Fibroblast of skin of right biceps (primary cell): ENCODE measurements at regions not wholly inside any gene's neighbourhood (a gene's known extent, or its start where the extent isn't known, plus 50 kb on each side); places are given as distances from the start of the nearest gene placed in this dataset.

ENCODE experiments used
- DNase-seq: peaks from one replicate; pipeline ENCODE4 v3.0.0-alpha.2; 2013

DNA sequence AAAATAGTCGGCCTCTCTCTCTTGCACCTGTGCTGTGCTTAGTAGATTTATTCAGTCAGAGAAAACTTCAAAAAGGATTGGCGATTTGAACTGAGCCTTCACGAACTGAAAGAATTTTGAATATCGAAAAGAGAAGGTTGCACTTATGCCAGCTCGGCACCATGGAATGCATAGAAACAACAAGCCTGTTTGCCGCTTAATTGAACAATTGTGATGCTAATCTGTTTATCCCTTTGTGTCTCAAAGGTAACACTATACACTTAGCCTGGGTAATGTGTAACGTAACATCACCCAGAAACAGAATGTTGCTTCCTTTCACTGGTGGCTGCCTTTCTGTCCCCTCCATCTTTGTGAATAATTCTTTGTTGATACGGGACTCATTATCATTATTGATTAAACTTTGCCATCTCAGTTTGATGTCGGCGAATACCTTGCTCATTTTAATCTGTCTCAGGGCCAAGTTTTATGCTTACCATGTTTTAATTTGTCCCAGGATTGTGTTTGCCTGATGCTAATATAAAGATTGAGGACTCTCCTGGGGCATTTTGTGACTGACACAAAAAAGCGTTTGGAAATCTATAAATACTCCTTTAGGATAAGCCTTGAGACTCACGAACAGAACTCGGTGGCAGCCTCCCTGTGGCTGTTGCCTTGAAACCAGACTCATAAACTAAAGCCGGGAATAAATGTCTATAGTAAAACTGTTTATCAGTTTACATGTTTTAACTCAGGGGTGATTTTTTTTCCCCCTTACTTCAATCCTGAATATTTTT lies 400.5 kb downstream of the RAPGEF2 start:
- DNase-seq = no peak

DNA sequence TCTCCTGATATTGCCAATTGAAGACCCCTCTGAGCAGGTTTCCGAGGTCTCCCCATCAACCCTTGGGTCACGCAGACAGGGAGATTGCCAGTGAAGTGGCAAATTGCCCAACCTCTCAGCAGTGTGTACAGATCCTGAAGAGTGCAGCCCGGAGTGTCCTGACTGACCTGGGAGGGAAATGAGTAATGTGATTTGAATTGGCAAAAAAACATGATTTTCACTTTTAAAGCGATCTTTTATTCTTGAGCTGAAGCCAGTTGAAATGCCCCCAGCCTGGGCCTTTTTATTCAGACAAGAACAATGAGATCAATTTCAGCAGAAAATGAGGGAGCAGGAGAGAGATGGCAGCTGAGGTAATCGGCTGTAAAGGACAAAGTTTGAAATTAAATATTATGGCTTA lies 401.8 kb downstream of the RAPGEF2 start:
- DNase-seq = peak; percentile 49

DNA sequence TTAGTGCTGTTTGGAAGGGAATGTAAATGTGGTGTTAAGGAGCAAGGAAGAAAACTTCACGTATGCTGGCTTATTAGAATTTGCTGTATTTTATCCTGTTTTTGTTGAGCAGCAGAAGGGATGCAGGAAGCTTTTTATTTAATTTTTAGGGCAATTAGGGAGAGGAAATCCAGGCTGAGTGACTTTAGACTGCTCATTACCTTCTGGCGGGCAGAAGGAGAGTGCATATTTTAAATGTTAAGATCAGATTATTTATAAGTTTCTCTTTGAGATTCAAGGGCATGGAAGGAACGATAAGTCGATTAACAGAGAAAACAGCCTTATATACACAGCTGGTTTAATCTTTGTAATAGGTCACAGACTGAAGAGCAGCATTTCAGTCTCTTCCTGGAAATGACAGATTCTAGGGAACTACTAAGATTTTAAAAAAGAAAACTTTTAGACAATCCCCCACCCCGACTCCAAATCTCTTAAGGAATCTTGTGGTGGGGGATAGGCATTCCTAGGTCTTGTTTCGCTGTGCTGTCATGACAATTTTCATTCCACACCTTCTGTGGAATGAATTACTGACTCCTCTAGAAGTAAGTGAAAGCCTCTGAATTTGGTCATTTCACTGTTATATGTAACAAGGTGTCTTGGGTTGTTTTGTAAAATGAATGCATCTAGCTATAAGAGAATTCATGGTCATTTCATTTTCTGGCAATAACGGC lies 402.5 kb downstream of the RAPGEF2 start:
- peak; percentile 52 for DNase-seq

DNA sequence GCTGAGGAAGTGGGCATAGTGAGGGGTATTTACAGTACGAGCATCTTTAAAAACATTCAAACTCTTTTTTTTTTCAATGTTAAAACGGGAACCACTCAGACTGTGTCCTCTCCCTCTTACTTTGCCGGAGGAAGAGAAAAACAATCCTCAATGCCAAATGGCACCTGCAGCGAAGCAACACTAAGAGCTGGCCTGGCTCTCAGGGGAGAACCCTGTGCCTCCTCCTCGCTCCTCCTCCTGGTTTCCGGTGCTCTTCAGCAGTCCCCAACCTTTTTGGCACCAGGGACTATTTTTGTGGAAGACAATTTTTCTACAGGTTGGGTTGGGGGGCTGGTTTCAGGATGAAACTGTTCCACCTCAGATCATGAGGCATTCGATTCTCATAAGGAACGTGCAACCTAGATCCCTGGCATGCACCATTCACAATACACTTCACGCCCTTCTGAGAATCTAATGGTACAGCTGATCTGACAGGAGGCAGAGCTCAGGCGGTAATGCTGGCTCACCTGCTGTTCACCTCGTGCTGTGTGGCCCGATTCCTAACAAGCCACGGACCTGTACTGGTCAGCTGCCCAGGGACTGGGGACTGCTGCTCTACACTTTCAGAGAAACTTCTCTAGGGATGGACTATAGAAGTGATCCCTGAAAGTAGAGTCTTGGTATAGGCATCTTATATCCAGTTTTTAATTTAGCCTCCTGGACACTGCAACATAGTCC lies 404.1 kb downstream of the RAPGEF2 start:
- DNase-seq = no peak

DNA sequence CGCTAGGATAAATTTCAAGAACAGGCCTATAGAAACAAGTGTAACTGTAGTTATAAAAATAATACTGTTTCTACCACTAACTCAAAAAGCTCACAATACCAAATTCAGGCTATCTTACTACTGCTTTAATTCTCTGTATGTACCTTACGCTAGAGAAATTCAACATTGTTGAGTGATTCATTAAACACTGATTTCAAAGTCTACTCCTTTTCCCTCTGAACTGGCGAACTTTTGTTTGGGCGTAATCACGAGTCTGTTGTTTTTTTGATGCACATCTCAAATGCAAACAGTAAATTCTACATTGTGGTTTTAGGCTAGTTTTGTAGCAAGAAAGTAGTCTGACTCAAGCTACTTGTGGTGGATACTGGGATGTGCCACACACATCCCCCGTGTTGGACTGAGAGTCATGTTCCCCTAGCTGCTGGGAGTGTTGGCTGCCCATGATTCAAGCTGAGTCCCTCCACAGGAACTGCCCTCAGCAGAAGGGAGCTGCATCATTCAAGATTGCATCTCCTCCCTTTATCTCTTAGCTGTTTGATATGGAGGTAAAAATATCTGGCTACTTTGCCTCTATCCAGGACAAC lies 406.1 kb downstream of the RAPGEF2 start:
- peak; percentile 74 for DNase-seq

DNA sequence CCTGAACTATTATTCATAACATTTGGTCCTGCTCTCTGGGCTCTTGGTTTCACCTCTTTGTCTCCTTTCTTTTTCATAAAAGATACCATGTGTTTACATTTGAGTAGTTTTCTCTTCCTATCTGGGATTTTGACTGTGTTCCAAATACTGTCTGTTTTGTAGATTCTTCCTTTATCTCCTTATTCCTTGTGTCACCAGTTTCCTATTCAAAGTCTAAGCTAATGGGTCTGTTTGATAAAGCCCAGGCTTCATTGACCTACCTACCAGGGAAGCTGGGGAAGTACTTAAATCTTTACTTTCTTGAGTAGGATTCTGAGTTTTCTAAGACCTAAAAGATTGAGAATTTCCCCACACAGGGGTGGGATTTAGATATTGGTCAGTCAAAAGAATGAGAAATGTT lies 409.5 kb downstream of the RAPGEF2 start:
- no peak for DNase-seq

DNA sequence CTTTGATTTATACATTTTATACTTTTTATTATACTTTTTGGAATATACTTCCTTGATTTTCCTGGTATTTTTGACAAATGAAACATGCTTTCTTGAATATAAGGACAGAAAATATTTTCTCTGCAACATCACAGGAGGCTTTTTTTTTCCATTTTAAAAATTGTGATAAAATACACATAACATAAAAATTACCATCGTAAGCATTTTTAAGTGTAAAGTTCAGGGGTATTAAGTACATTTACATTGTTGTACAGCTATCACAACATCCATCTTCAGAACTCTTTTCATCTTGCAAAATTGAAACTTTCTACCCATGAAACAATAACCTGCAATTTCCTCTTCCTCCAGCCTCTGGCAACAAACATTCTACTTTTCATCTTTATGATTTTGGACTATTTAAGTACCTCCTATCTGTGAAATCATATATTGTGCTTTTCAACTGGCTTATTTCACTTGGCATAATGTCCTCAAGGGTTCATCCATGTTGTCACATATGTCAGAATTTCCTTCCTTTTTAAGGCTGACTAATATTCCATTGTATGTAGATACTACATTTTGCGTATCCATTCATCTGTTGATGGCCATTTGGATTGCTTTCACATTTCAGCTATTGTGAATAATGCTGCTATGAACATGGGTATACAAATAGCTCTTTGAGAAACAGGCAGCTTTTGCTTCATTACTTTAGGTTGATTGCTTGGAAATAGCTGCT lies 412.6 kb downstream of the RAPGEF2 start:
- DNase-seq = no peak

DNA sequence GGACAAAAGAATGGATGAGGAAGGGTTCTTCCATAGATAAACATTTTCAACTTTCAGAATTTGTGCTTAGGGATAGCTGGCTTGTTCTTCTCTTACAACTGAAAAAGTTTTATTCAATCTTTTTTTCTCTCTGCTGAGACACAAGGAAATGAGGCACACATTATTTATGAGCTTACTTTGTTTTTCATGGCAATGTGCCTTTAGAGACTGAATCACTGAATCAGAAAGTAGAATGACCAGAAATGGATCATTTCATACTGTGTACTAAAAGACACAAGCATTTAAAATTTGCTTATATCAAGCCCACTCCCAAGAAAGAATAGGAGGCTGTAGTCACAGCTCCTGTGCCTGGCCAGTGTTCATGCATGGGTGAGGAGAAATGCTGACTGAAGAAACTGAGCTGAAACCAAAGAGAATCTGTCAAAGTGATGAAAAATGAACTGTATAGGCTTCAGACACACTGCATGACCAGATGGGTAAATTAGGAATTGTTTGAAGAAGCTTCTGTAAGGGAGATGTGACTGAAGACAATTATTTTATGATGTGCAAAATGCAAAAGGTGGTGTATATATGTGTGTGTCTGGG lies 413.8 kb downstream of the RAPGEF2 start:
- peak; percentile 74 for DNase-seq

DNA sequence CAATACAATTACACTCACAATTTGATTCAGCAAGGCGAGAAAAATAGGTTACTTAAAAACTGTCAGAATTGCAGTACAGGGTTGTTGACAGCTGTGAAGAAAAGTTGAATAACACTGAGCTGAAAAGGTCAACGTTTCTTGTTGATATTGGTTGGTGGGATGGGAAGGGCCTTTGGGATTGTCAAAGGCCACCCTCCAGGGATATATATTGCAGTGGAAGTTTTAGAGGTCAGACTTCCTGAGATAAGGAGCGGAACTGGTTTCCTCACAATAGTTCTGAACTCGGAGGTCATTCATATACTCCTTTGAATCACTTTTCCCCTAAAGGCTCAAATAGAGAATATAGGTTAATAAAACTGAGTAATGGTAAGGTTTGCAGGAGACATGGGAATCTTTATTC lies 417.2 kb downstream of the RAPGEF2 start:
- no peak for DNase-seq

DNA sequence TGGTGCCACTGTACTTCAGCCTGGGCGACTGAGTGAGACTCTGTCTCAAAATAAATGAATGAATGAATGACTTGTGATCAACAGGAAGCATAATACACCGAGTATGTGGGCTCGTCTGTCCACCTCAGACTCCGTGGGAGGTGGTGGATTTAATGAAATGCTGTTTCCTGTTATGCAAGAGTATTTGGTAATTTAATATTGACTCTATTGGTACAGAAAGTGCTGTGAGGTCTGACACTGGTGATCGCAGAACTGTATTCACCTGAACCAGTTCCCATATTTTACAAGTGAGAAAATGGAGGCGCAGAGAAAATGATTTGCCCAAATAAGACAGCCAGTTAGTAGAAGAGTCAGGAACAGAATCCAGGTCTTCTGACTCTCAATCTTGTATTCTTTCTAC lies 423.3 kb downstream of the RAPGEF2 start:
- no peak for DNase-seq

DNA sequence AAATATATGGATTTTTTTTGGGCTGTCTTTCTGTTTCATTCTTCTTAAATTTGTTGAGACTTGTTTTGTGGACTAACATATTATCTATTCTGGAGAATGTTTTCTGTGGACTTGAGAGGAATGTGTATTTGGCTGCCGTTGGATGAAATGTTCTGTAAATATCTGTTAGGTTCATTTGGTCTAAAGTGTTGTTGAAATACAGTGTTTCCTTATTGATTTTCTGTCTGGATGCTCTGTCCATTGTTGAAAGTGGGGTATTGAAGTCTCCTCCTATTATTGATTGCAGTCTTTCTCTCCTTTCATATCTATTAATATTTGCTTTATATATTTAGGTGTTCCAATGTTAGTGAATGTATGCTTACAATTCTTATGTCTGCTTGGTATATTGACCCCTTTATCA lies 431.8 kb downstream of the RAPGEF2 start:
- DNase-seq = no peak

DNA sequence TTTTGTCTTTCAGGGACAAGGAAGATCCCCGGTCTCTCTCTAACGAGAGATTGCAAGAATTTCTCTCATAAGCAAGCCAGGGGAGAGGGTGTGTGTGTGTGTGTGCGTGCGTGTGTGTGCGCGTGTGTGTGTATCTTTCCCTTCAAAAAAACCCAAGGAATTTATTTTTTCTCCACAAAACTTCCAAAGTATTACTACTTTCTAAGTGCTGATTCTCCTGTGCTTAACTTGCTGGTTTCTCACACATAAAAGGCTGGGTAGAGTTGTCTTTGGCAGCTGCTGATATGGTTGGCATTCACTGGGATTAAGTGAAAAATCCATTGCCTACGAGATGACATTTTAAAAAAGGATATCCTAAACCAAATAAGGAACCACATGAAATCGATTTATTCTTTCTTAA lies 435.7 kb downstream of the RAPGEF2 start:
- no peak for DNase-seq

DNA sequence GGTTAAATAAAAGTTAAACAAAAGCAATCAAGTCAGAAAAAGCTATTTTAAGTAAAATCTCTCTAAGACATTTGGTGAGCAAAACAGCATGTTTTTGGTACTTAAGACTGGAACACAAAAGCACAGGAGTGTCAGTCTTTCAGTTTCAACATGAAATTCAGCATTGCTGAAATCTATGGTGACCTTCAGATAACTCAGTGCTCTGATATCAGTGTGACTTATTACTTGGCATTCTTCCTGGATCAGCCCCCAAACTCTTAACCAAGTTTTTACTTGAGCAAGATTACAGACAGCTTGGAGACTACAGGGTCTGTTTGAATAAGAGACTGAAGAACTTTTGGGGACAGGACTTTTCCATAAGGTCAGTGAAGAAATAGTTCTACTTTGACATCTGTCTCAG lies 437.2 kb downstream of the RAPGEF2 start:
- DNase-seq = peak; percentile 6

DNA sequence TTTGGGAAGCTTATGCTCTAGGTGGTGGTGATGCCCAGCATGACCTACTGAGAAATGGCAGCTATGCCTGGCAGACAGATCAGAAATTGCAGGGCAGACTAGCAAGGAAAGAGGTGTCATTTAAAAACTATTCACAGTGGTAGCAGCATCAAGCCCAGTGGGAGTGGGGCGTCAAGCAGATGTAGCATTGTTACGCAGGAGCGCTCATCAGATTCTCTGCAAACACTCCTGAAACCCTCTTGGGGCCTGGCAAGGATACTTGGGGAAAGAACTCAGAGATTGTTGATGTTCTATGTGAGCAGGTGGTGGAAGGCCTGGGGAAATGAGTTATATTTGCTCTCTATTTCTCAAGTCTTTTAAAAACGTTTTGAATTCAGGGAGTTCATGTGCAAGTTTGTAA lies 437.6 kb downstream of the RAPGEF2 start:
- DNase-seq = no peak

DNA sequence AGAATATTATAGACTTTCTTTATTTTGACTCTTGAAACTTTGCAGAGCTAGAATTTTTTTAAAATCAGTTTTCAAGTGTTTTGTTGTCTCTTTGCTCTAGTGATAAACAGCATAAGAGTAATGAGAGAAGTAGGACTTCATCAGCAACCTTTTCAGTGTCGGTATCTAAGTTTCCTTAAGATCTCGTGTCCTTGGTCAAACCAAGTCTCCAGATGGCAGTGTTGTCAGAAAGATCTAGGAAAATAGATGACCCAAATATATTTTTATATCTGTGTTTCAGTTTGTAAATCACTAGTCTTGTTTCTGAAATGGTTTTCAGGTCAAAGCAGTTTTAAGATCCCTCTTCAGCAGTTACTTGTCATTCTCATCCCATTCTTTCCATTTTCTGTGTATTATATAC lies 438.3 kb downstream of the RAPGEF2 start:
- DNase-seq = no peak

DNA sequence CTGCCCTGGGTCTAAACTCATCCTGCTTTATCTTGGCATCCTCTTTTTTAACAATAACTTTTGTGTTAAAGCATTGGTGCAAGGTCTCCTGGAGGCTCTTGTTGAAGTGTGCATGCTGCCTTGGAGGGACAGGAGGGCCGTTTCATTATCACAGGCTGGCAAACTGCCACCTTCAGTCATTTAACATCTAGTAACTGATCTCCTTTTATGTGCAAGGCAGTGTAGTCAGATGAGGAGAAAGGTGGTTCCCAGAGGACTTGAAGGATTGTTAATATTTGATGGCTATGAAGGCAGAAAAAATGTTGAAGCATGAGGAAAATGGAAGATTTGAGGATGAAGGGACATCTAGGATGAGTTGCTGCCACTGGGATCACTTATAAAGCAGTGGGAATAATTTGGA lies 439.4 kb downstream of the RAPGEF2 start:
- no peak for DNase-seq

DNA sequence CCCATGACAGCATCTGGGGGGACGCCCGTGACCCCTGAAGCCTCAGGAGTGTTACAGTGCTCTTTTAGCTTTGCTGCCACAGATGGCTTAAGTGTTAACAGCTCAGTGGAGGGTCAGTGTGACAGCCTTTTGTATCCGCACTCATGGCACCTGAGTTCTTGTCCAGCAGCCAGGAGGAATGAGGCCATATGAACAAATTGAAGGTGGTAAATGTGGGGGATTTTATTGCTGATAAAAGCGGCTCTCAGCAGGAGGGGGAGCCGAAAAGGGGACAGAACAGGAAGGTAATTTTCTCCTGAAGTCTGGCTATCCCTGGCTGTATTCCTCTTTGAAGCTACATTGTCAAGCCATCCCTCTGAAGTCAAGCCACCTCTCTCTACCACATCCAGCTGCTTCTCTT lies 441.0 kb downstream of the RAPGEF2 start:
- no peak for DNase-seq

DNA sequence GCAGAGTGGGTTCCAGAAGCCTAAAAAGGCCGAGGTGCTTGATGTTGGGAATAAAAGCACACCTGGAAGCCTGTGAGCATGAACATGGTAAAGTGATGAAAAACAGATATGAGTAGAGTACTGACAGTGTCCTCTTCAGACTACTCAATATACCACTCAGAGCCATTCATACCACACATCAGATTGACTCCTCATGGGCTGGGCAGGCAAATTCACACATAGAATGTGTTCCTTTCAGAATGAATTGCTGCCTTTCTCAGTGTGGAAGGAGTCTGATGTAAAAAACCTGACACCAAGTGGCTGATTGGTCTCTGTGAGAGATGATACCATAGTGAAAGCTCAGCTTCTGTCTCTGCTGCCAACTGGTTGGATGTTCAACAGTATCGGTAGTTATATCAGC lies 442.7 kb downstream of the RAPGEF2 start:
- DNase-seq = no peak

DNA sequence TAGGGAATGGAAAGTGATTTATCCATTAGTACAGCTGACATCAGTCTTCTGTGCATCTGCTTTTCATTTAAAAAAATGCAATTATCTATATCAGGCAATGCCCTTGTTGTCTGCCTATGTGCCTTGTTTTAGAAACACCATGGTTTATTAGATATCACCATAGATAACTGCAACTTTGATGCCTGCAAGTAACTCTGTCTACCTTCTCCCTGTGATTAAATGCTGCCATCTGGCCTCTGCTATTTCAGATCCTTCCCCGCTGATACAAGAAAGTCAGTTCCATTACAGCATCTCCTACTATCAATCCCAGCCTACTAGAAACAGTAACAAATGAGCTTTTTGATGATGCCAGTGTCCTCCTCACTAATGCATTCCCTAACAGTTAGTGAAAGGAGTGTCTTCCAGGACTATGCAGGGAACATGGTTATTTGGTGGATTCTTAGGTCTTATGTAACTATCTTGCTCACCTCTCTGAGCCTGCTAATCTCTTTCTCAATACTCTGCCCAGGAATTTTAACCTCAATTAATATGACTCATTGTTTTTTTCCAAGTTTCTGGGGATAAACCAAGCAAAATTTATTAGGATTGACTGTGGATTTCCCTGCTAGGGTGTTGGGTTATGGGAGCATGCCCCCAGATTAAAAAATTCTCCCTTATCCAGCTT lies 444.9 kb downstream of the RAPGEF2 start:
- peak; percentile 75 for DNase-seq

DNA sequence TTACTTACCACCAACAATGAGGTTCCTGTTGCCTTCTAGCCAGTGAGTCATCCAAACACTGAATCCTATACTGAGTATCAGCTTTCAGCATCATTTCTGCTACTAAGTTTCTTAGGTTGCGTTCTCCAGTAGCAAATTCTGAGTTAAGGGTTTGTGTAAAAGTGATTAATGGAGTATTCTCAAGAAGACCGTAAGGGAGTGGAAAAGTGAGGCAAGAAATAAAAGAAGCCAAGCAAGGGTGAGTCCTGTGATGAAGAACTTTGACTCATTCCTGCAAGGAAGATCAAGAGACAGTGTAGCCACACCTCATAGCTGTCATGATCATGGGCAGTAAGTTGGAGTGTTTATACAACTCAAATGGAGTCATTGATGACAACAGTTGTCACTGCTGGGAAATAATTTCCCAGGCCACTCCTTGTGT lies 446.2 kb downstream of the RAPGEF2 start:
- peak; percentile 57 for DNase-seq

DNA sequence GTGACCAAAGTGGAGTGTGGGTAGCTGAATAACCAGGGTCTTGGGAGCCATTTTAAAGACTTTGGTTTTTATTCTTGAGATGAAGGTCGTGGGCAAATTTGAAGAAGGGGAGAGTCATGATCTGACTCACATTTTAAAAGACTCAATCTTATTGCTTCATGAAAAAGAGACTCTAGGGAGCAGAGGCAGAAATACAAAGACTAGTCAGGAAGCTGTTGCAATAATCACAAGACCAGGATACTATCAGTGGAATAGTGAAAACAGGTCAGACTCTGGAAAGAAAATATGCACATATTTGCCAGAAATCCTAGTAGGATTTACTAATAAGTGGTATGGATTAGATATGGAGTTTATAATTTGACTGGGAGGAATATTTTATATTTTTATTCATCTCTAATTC lies 448.4 kb downstream of the RAPGEF2 start:
- peak; percentile 48 for DNase-seq
